Muscle layer of colon (tissue), 2 donors: ENCODE measurements at regions not wholly inside any gene's neighbourhood (a gene's known extent, or its start where the extent isn't known, plus 50 kb on each side); places are given as distances from the start of the nearest gene placed in this dataset.

Experiments used
- H3K27ac ChIP-seq: one replicate; pipeline ENCODE4 v1.7.0; 2013; ENCODE audit warnings: low read depth, mild to moderate bottlenecking, low read length, moderate library complexity
- H3K27me3 ChIP-seq, 2 donors: one replicate each; pipeline ENCODE4 v1.7.0; 2013; ENCODE audit warnings: low read length in 2 of 2, mild to moderate bottlenecking in 2 of 2; ENCODE audit not compliant: insufficient read depth in 2 of 2, control insufficient read depth in 1 of 2
- H3K36me3 ChIP-seq: one replicate; pipeline ENCODE4 v1.7.0; 2013; ENCODE audit warnings: mild to moderate bottlenecking, low read length; ENCODE audit not compliant: insufficient read depth
- H3K4me1 ChIP-seq: one replicate; pipeline ENCODE4 v1.7.0; 2013; ENCODE audit warnings: mild to moderate bottlenecking, low read length; ENCODE audit not compliant: insufficient read depth
- H3K4me3 ChIP-seq, 2 donors: one replicate each; pipeline ENCODE4 v1.7.0; 2013; ENCODE audit warnings: low read length in 2 of 2, low read depth in 1 of 2, mild to moderate bottlenecking in 1 of 2, moderate library complexity in 1 of 2
- H3K9ac ChIP-seq: one replicate; pipeline ENCODE4 v1.7.0; 2013; ENCODE audit warnings: low read length
- H3K9me3 ChIP-seq: one replicate; pipeline ENCODE4 v1.7.0; 2013; ENCODE audit warnings: mild to moderate bottlenecking, low read length
- donor health status: abdominal sarcoma.
- donor health status: Adenocarcinoma of cecum.

DNA sequence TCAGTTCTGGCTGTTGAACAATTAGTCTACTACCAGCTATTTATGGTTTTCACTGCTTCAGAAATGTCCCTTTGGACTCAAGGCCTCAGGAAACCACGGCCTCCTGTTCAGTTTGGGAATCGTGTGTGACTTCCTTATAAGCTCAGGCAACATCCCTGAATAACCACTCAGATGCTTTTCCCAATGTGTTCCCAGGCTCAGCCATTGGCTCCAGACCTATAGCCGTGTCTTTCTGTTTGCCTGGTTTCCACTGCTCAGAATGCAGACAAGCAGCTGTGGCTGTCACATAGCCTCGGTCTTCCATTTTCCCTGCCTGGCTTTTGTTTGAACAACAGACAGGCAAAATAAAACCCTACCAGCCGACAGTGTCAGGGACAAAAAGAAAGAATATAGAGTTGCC is 63.2 kb upstream of the ATP2B2 start:
- no peaks in the 10 kb centered on the region for H3K27me3 ChIP-seq
- no peaks in the 10 kb centered on the region for H3K4me1 ChIP-seq
- no peak overlapping the region for H3K9ac ChIP-seq
- no peaks in the 10 kb centered on the region for H3K9me3 ChIP-seq
- no peaks in the 10 kb centered on the region for H3K36me3 ChIP-seq
- no peak overlapping the region for H3K4me3 ChIP-seq
- no peak overlapping the region for H3K27ac ChIP-seq

GRCh38 chr3:10570196-10570946 is 65.0 kb upstream of the ATP2B2 start:
- no peak overlapping the region for H3K27ac ChIP-seq
- no peaks in the 10 kb centered on the region for H3K4me1 ChIP-seq
- no peak overlapping the region for H3K4me3 ChIP-seq
- no peak overlapping the region for H3K9ac ChIP-seq
- H3K27me3 ChIP-seq, result no peaks in the 10 kb centered on the region
- H3K36me3 ChIP-seq, result no peaks in the 10 kb centered on the region
- no peaks in the 10 kb centered on the region for H3K9me3 ChIP-seq

DNA sequence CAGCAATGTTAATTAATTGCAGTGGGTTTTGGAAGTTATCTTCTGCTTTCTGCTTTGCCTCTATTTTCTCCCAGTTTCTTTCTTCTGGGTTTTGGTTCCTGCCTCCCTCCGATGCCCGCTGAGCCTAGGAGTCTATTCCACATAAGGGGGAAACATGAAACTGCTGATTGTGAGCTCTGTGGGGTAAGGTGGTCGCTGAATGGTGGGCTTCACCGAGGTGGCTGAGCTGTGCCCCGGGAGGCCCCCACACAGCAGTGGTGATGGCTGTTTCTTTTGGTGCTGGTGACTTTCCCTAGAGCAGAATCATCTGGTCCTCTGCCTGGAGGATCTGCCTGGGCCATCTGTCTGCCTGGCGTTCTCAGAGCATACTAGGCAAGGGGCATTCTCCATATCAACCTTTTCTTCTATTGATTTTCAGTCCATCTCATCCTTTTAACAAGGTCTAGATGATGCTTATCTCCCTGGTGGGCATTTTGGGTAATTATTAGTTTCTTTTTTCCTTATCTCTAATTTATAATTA is 68.8 kb upstream of the ATP2B2 start:
- H3K4me1 ChIP-seq, result no peaks in the 10 kb centered on the region
- no peaks in the 10 kb centered on the region for H3K27me3 ChIP-seq
- H3K4me3 ChIP-seq, result no peak overlapping the region
- H3K36me3 ChIP-seq, result no peaks in the 10 kb centered on the region
- H3K9me3 ChIP-seq, result no peaks in the 10 kb centered on the region
- no peak overlapping the region for H3K27ac ChIP-seq
- no peak overlapping the region for H3K9ac ChIP-seq

- Histone ChIP-seq H3K27me3 (no peaks in the 10 kb centered on the region), H3K4me3 (no peak overlapping the region), H3K27ac (no peak overlapping the region)
These were observed 70.3 kb upstream of the ATP2B2 start for GRCh38 chr3:10575601-10576160.

GRCh38 chr3:10577486-10577885 is 72.1 kb upstream of the ATP2B2 start:
- H3K36me3 ChIP-seq, result no peaks in the 10 kb centered on the region
- H3K4me3 ChIP-seq, result no peak overlapping the region
- H3K9me3 ChIP-seq, result no peaks in the 10 kb centered on the region
- H3K27ac ChIP-seq, result no peak overlapping the region
- no peaks in the 10 kb centered on the region for H3K27me3 ChIP-seq
- H3K4me1 ChIP-seq, result no peaks in the 10 kb centered on the region
- H3K9ac ChIP-seq, result no peak overlapping the region

More at GRCh38 chr3:10575601-10576160, 70.3 kb upstream of the ATP2B2 start:
- Histone ChIP-seq H3K36me3 (no peaks in the 10 kb centered on the region), H3K4me1 (no peaks in the 10 kb centered on the region), H3K9me3 (no peaks in the 10 kb centered on the region), H3K9ac (no peak overlapping the region)

GRCh38 chr3:10580426-10580825 is 75.0 kb upstream of the ATP2B2 start:
- Histone ChIP-seq H3K4me1 (no peaks in the 10 kb centered on the region), H3K9me3 (no peaks in the 10 kb centered on the region), H3K36me3 (no peaks in the 10 kb centered on the region), H3K27me3 (peaks cover 0 to 8% of the 10 kb centered on the region in 2 donors), H3K4me3 (no peak overlapping the region), H3K9ac (no peak overlapping the region), H3K27ac (no peak overlapping the region)

- Histone ChIP-seq H3K9me3 (no peaks in the 10 kb centered on the region), H3K27ac (no peak overlapping the region), H3K4me1 (no peaks in the 10 kb centered on the region), H3K27me3 (peaks cover 0 to 8% of the 10 kb centered on the region in 2 donors), H3K4me3 (no peak overlapping the region), H3K36me3 (no peaks in the 10 kb centered on the region), H3K9ac (no peak overlapping the region)
These were observed 75.9 kb upstream of the ATP2B2 start for GRCh38 chr3:10581251-10581650.

DNA sequence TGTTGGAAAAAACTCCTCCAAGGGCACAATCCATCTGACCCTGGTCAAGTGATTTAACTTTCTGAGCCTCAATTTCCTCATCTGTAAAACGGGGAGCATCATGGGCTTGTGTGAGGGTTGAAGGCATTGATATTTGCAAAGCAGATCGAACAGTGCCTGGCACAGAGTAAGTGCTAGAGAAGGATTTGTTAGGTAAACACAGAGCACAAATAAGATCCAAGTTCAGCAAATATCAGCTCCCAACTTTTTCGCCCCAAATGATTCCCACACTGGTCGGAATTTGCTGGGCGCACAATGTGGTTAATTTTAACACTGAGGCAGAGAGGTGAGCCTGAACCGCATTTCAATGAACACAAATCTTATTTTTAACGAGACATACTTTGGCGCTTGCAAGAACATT is 76.3 kb upstream of the ATP2B2 start:
- no peak overlapping the region for H3K4me3 ChIP-seq
- H3K27me3 ChIP-seq, result peaks cover 0 to 8% of the 10 kb centered on the region in 2 donors
- H3K9ac ChIP-seq, result no peak overlapping the region
- no peak overlapping the region for H3K27ac ChIP-seq
- H3K4me1 ChIP-seq, result no peaks in the 10 kb centered on the region
- H3K9me3 ChIP-seq, result no peaks in the 10 kb centered on the region
- H3K36me3 ChIP-seq, result no peaks in the 10 kb centered on the region

GRCh38 chr3:10582733-10583132 is 77.3 kb upstream of the ATP2B2 start:
- Histone ChIP-seq H3K36me3 (no peaks in the 10 kb centered on the region), H3K9ac (no peak overlapping the region), H3K4me3 (no peak overlapping the region), H3K9me3 (no peaks in the 10 kb centered on the region), H3K27ac (no peak overlapping the region), H3K27me3 (peaks cover 0 to 8% of the 10 kb centered on the region in 2 donors), H3K4me1 (no peaks in the 10 kb centered on the region)

GRCh38 chr3:10583798-10584708 is 78.7 kb upstream of the ATP2B2 start:
- no peak overlapping the region for H3K9ac ChIP-seq
- H3K27ac ChIP-seq, result no peak overlapping the region
- H3K36me3 ChIP-seq, result no peaks in the 10 kb centered on the region
- H3K4me3 ChIP-seq, result no peak overlapping the region
- H3K27me3 ChIP-seq, result peaks cover 0 to 8% of the 10 kb centered on the region in 2 donors
- H3K4me1 ChIP-seq, result no peaks in the 10 kb centered on the region
- H3K9me3 ChIP-seq, result no peaks in the 10 kb centered on the region

GRCh38 chr3:10585945-10586344 is 80.6 kb upstream of the ATP2B2 start:
- H3K27me3 ChIP-seq, result peaks cover 0 to 8% of the 10 kb centered on the region in 2 donors
- no peak overlapping the region for H3K27ac ChIP-seq
- no peak overlapping the region for H3K9ac ChIP-seq
- no peaks in the 10 kb centered on the region for H3K9me3 ChIP-seq
- H3K4me1 ChIP-seq, result no peaks in the 10 kb centered on the region
- no peaks in the 10 kb centered on the region for H3K36me3 ChIP-seq
- H3K4me3 ChIP-seq, result no peak overlapping the region
